ENCODE measurements at regions not wholly inside any gene's neighbourhood (a gene's known extent, or its start where the extent isn't known, plus 50 kb on each side); places are given as distances from the start of the nearest gene placed in this dataset.

DNA sequence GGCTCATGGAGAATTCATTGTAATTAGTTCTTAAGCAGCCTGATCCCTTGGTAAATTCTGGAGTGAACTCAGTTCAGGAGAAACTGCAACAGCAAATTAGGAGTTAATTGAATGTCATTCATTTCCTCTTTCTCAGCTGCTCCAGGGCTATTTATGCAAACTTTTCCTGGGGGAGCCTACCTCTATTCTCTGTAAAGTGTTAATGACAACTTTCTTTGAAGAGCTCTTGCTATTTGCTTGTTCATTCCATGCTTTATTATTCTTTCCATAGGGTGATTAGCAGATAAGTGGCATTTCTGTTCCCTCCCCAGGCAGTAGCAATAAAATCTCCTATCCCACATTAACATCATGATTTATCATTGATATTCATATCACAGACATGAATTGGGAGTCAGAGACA lies 267.6 kb upstream of the DDI1 start:
- no peak for TF ChIP-seq EZH2 (IDR thresholded peaks at IDR 0.05; ENCODE audit: low read length, missing control alignments)
- TF ChIP-seq, protein P1, sequence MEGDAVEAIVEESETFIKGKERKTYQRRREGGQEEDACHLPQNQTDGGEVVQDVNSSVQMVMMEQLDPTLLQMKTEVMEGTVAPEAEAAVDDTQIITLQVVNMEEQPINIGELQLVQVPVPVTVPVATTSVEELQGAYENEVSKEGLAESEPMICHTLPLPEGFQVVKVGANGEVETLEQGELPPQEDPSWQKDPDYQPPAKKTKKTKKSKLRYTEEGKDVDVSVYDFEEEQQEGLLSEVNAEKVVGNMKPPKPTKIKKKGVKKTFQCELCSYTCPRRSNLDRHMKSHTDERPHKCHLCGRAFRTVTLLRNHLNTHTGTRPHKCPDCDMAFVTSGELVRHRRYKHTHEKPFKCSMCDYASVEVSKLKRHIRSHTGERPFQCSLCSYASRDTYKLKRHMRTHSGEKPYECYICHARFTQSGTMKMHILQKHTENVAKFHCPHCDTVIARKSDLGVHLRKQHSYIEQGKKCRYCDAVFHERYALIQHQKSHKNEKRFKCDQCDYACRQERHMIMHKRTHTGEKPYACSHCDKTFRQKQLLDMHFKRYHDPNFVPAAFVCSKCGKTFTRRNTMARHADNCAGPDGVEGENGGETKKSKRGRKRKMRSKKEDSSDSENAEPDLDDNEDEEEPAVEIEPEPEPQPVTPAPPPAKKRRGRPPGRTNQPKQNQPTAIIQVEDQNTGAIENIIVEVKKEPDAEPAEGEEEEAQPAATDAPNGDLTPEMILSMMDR (conservative IDR thresholded peaks at IDR 0.05 in 1 of 2, IDR thresholded peaks at IDR 0.05 in 1 of 2; ENCODE audit: low read depth in 1 of 2, low read length in 2 of 2): no peak
